DMS53 treated with DMSO at 0.1 percent for 48 hours (cell line): ENCODE measurements at regions not wholly inside any gene's neighbourhood (a gene's known extent, or its start where the extent isn't known, plus 50 kb on each side); places are given as distances from the start of the nearest gene placed in this dataset.
A peak's percentile ranks its signal among the peaks of the same experiment; 100 is the strongest.
"Not testable (repeated sequence)": the region's sequence is repeated elsewhere in the genome, so short reads cannot be mapped to it uniquely, and the experiment has no call there.

Experiments used
- DNase-seq: peaks from one replicate; lab custom pipeline; 2025; ENCODE audit not compliant: unreplicated experiment; lab: John Stamatoyannopoulos, UW

- DNase-seq = no peak
Measured at GRCh38 chr13:21228738-21229137, 52.3 kb downstream of the MRPL57 start.

GRCh38 chr13:21229241-21230024 lies 53.0 kb downstream of the MRPL57 start:
- no peak for DNase-seq

- DNase-seq = no peak
Measured at GRCh38 chr13:21230516-21230915, 54.1 kb downstream of the MRPL57 start.

- no peak for DNase-seq
Measured at GRCh38 chr13:21231426-21231940, 55.0 kb downstream of the MRPL57 start.

GRCh38 chr13:21232196-21232595 lies 55.7 kb downstream of the MRPL57 start:
- DNase-seq = no peak

GRCh38 chr13:21232599-21232998 lies 56.1 kb downstream of the MRPL57 start:
- no peak for DNase-seq

- DNase-seq = no peak
Measured at GRCh38 chr13:21233086-21233485, 56.6 kb downstream of the MRPL57 start.

GRCh38 chr13:21234526-21234925 lies 58.1 kb downstream of the MRPL57 start:
- no peak for DNase-seq

- peak; percentile 41 for DNase-seq
Measured at GRCh38 chr13:21235174-21235573, 58.7 kb downstream of the MRPL57 start.

GRCh38 chr13:21237081-21237480 lies 60.6 kb downstream of the MRPL57 start:
- no peak for DNase-seq

GRCh38 chr13:21238267-21238666 lies 61.8 kb downstream of the MRPL57 start:
- no peak for DNase-seq

- no peak for DNase-seq
Measured at GRCh38 chr13:21240586-21240985, 64.1 kb downstream of the MRPL57 start.

- DNase-seq = no peak
Measured at GRCh38 chr13:21242236-21242635, 65.8 kb downstream of the MRPL57 start.

- peak; percentile 44 for DNase-seq
Measured at GRCh38 chr13:21243045-21243897, 66.8 kb downstream of the MRPL57 start.

GRCh38 chr13:21243898-21244184 lies 67.4 kb downstream of the MRPL57 start:
- not testable (repeated sequence) for DNase-seq

GRCh38 chr13:21246761-21247452 lies 70.4 kb downstream of the MRPL57 start:
- DNase-seq = no peak

- no peak for DNase-seq
Measured at GRCh38 chr13:21256351-21256761, 79.9 kb downstream of the MRPL57 start.

- DNase-seq = no peak
Measured at GRCh38 chr13:21256891-21257290, 80.4 kb downstream of the MRPL57 start.

- DNase-seq = no peak
Measured at GRCh38 chr13:21259571-21260455, 83.4 kb downstream of the MRPL57 start.

- not testable (repeated sequence) for DNase-seq
Measured at GRCh38 chr13:21260561-21261290, 84.3 kb downstream of the MRPL57 start.
